ENCODE measurements at regions not wholly inside any gene's neighbourhood (a gene's known extent, or its start where the extent isn't known, plus 50 kb on each side); places are given as distances from the start of the nearest gene placed in this dataset.

- TF ChIP-seq CTCF (IDR thresholded peaks at IDR 0.05; ENCODE audit: borderline replicate concordance, extremely low read depth, insufficient read depth) = no peak
- Histone ChIP-seq H3K36me3 (ENCODE audit: control insufficient read depth in 2 of 3, insufficient read depth in 3 of 3, low read length in 3 of 3) (no peaks in the 10 kb centered on the region), H3K9me3 (ENCODE audit: control insufficient read depth in 2 of 3, insufficient read depth in 1 of 3, low read length in 3 of 3) (peaks cover 0 to 2% (median 0%) of the 10 kb centered on the region in 3 donors), H3K4me1 (ENCODE audit: control insufficient read depth in 2 of 3, insufficient read depth in 2 of 3, low read depth in 1 of 3, low read length in 3 of 3) (no peaks in the 10 kb centered on the region), H3K4me3 (ENCODE audit: low read length in 3 of 3) (no peak overlapping the region), H3K27me3 (ENCODE audit: control insufficient read depth, insufficient read depth, low read length) (no peaks in the 10 kb centered on the region), H3K27ac (ENCODE audit: low read depth in 2 of 2, low read length in 2 of 2) (no peak overlapping the region), H3K9ac (ENCODE audit: low read length in 3 of 3) (no peak overlapping the region)
- intact Hi-C loops (cut with DNase I) = no loop called here
- FAIRE-seq (no peak), DNase-seq (no peak)
These were observed 185.4 kb upstream of the AJAP1 start for GRCh38 chr1:4468804-4469514.

GRCh38 chr1:4476394-4476793 is 178.0 kb upstream of the AJAP1 start:
- intact Hi-C loops (cut with DNase I) = no loop called here
- H3K27me3 ChIP-seq (ENCODE audit: control insufficient read depth, insufficient read depth, low read length) = no peaks in the 10 kb centered on the region
- H3K36me3 ChIP-seq (ENCODE audit: control insufficient read depth in 2 of 3, insufficient read depth in 3 of 3, low read length in 3 of 3) = no peaks in the 10 kb centered on the region
- no peak overlapping the region for H3K27ac ChIP-seq (ENCODE audit: low read depth in 2 of 2, low read length in 2 of 2)
- FAIRE-seq (no peak), DNase-seq (no peak)
- no peak overlapping the region for H3K4me3 ChIP-seq (ENCODE audit: low read length in 3 of 3)
- H3K9me3 ChIP-seq (ENCODE audit: control insufficient read depth in 2 of 3, insufficient read depth in 1 of 3, low read length in 3 of 3) = peaks cover 0 to 6% (median 4%) of the 10 kb centered on the region in 3 donors
- H3K9ac ChIP-seq (ENCODE audit: low read length in 3 of 3) = no peak overlapping the region
- no peak for TF ChIP-seq CTCF (IDR thresholded peaks at IDR 0.05; ENCODE audit: borderline replicate concordance, extremely low read depth, insufficient read depth)
- H3K4me1 ChIP-seq (ENCODE audit: control insufficient read depth in 2 of 3, insufficient read depth in 2 of 3, low read depth in 1 of 3, low read length in 3 of 3) = no peaks in the 10 kb centered on the region

GRCh38 chr1:4481451-4481850 is 173.0 kb upstream of the AJAP1 start:
- FAIRE-seq (no peak), DNase-seq (no peak)
- Histone ChIP-seq H3K4me3 (ENCODE audit: low read length in 3 of 3) (no peak overlapping the region), H3K36me3 (ENCODE audit: control insufficient read depth in 2 of 3, insufficient read depth in 3 of 3, low read length in 3 of 3) (no peaks in the 10 kb centered on the region), H3K9me3 (ENCODE audit: control insufficient read depth in 2 of 3, insufficient read depth in 1 of 3, low read length in 3 of 3) (peaks cover 0 to 6% (median 0%) of the 10 kb centered on the region in 3 donors), H3K27me3 (ENCODE audit: control insufficient read depth, insufficient read depth, low read length) (no peaks in the 10 kb centered on the region), H3K27ac (ENCODE audit: low read depth in 2 of 2, low read length in 2 of 2) (no peak overlapping the region), H3K4me1 (ENCODE audit: control insufficient read depth in 2 of 3, insufficient read depth in 2 of 3, low read depth in 1 of 3, low read length in 3 of 3) (no peaks in the 10 kb centered on the region), H3K9ac (ENCODE audit: low read length in 3 of 3) (no peak overlapping the region)
- intact Hi-C loops (cut with DNase I) = no loop called here
- no peak for TF ChIP-seq CTCF (IDR thresholded peaks at IDR 0.05; ENCODE audit: borderline replicate concordance, extremely low read depth, insufficient read depth)

GRCh38 chr1:4482526-4482925 is 171.9 kb upstream of the AJAP1 start:
- TF ChIP-seq CTCF (IDR thresholded peaks at IDR 0.05; ENCODE audit: borderline replicate concordance, extremely low read depth, insufficient read depth) = no peak
- H3K27ac ChIP-seq (ENCODE audit: low read depth in 2 of 2, low read length in 2 of 2) = no peak overlapping the region
- H3K4me3 ChIP-seq (ENCODE audit: low read length in 3 of 3) = no peak overlapping the region
- H3K36me3 ChIP-seq (ENCODE audit: control insufficient read depth in 2 of 3, insufficient read depth in 3 of 3, low read length in 3 of 3) = no peaks in the 10 kb centered on the region
- intact Hi-C loops (cut with DNase I) = no loop called here
- FAIRE-seq = no peak
- H3K27me3 ChIP-seq (ENCODE audit: control insufficient read depth, insufficient read depth, low read length) = no peaks in the 10 kb centered on the region
- H3K9ac ChIP-seq (ENCODE audit: low read length in 3 of 3) = no peak overlapping the region
- H3K4me1 ChIP-seq (ENCODE audit: control insufficient read depth in 2 of 3, insufficient read depth in 2 of 3, low read depth in 1 of 3, low read length in 3 of 3) = no peaks in the 10 kb centered on the region
- H3K9me3 ChIP-seq (ENCODE audit: control insufficient read depth in 2 of 3, insufficient read depth in 1 of 3, low read length in 3 of 3) = no peaks in the 10 kb centered on the region
- DNase-seq = no peak

Data from kidney (tissue), 13 donors.